ENCODE measurements at regions not wholly inside any gene's neighbourhood (a gene's known extent, or its start where the extent isn't known, plus 50 kb on each side); places are given as distances from the start of the nearest gene placed in this dataset.

DNA sequence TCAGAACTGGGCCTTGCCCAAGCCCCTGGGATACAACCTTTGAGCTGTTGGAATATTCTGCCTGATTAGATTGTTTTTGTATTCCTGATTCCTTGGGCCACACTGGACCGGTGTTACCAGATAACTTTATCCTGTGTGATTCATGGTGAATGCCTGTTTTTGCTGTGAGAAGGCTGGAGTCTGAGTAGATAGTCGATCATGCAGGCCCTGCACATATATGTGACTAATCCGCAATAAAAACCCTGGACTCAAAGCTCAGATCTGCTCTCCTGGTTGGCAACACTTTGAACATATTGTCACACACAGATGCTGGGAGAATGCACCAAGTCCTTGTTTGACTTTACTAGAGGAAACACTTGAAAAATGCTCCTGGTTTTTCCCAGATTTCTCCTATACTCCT lies 183.9 kb upstream of the MBL2 start:
- no TSS peak for BruUV-seq (replicated peaks)
- no peaks in the 10 kb centered on the region for H3K36me3 ChIP-seq (ENCODE audit: control insufficient read depth in 1 of 2, insufficient read depth in 2 of 2, low read length in 2 of 2)
- ChIA-PET POLR2A (no interaction called here), CTCF (no interaction called here), RAD21 (ENCODE audit: low non-redundant PET in 1 of 2, low total read pairs in 2 of 2, uncharacterized antibody in 2 of 2, unreplicated experiment in 2 of 2) (no interaction called here)
- intact Hi-C loops (cut with micrococcal nuclease) = no loop called here
- H3K4me3 ChIP-seq (replicated peaks in 1 of 2; ENCODE audit: low read depth in 1 of 2, low read length in 2 of 2) = no peak overlapping the region
- H3K9me3 ChIP-seq (ENCODE audit: control insufficient read depth in 1 of 2, insufficient read depth in 1 of 2, low read depth in 1 of 2, low read length in 2 of 2) = peaks cover 0 to 3% of the 10 kb centered on the region in 2 experiments; a peak in 2 of 4 replicates
- no peaks in the 10 kb centered on the region for H3K4me1 ChIP-seq (ENCODE audit: control insufficient read depth in 1 of 2, insufficient read depth in 2 of 2, low read length in 2 of 2)
- DNase-seq (ENCODE audit: low read depth, low spot score) (no peak), ATAC-seq (no peak)
- H3K4me2 ChIP-seq (ENCODE audit: low read length) = no peak overlapping the region
- no peaks in the 10 kb centered on the region for H4K20me1 ChIP-seq (ENCODE audit: insufficient read depth)
- TF ChIP-seq CBX3 (IDR thresholded peaks at IDR 0.05; ENCODE audit: low read depth) (no peak), EZH2 (IDR thresholded peaks at IDR 0.05) (no peak), CTCF (IDR thresholded peaks at IDR 0.05 in 2 of 3, conservative IDR thresholded peaks at IDR 0.05 in 1 of 3; ENCODE audit: borderline replicate concordance in 1 of 3, insufficient read depth in 1 of 3, low read depth in 2 of 3, low read length in 2 of 3) (no peak), EZH2phosphoT487 (IDR thresholded peaks at IDR 0.05; ENCODE audit: borderline replicate concordance) (no peak), ZNF274 (IDR thresholded peaks at IDR 0.05; ENCODE audit: low read depth, low read length) (no peak), JUND (IDR thresholded peaks at IDR 0.05) (no peak), ELF1 (IDR thresholded peaks at IDR 0.05; ENCODE audit: borderline replicate concordance, low read depth) (no peak), RAD21 (IDR thresholded peaks at IDR 0.05; ENCODE audit: low read depth) (no peak), SRF (IDR thresholded peaks at IDR 0.05; ENCODE audit: low read depth) (no peak), SIN3A (IDR thresholded peaks at IDR 0.05; ENCODE audit: low read depth) (no peak), CEBPB (IDR thresholded peaks at IDR 0.05; ENCODE audit: low read depth) (no peak), ZFX (IDR thresholded peaks at IDR 0.05) (no peak), POLR2A (IDR thresholded peaks at IDR 0.05; ENCODE audit: borderline replicate concordance, extremely low read depth, insufficient read depth, insufficient read length) (no peak), YY1 (IDR thresholded peaks at IDR 0.05; ENCODE audit: extremely low read depth, insufficient replicate concordance, low read depth, low read length) (no peak), EGR1 (IDR thresholded peaks at IDR 0.05; ENCODE audit: low read depth) (no peak)
- TF ChIP-seq, protein P1, sequence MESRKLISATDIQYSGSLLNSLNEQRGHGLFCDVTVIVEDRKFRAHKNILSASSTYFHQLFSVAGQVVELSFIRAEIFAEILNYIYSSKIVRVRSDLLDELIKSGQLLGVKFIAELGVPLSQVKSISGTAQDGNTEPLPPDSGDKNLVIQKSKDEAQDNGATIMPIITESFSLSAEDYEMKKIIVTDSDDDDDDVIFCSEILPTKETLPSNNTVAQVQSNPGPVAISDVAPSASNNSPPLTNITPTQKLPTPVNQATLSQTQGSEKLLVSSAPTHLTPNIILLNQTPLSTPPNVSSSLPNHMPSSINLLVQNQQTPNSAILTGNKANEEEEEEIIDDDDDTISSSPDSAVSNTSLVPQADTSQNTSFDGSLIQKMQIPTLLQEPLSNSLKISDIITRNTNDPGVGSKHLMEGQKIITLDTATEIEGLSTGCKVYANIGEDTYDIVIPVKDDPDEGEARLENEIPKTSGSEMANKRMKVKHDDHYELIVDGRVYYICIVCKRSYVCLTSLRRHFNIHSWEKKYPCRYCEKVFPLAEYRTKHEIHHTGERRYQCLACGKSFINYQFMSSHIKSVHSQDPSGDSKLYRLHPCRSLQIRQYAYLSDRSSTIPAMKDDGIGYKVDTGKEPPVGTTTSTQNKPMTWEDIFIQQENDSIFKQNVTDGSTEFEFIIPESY (IDR thresholded peaks at IDR 0.05; ENCODE audit: extremely low read depth, insufficient replicate concordance, low read length) = no peak
- no peaks in the 10 kb centered on the region for H3K9me2 ChIP-seq (ENCODE audit: insufficient read depth)
- no peaks in the 10 kb centered on the region for H3K27me3 ChIP-seq (ENCODE audit: insufficient read depth, low read length)
- H2AFZ ChIP-seq (ENCODE audit: low read depth, low read length, poor library complexity, severe bottlenecking) = no peak overlapping the region
- no peak overlapping the region for H3K9ac ChIP-seq (ENCODE audit: low read length)
- no peak overlapping the region for H3K27ac ChIP-seq (ENCODE audit: low read depth, low read length)
- no peaks in the 10 kb centered on the region for H3K79me2 ChIP-seq (ENCODE audit: insufficient read depth, low read length)
